ENCODE measurements at regions not wholly inside any gene's neighbourhood (a gene's known extent, or its start where the extent isn't known, plus 50 kb on each side); places are given as distances from the start of the nearest gene placed in this dataset.

- no peak for TF ChIP-seq CTCF (conservative IDR thresholded peaks at IDR 0.05; ENCODE audit: low read depth, low read length)
- no peak overlapping the region for H3K4me3 ChIP-seq (ENCODE audit: low read depth, low read length)
- DNase-seq (ENCODE audit: low read depth) = no peak
Observed at GRCh38 chr5:116696366-116696765, 121.7 kb upstream of the SEMA6A start.

- no peak overlapping the region for H3K4me3 ChIP-seq (ENCODE audit: low read depth, low read length)
- TF ChIP-seq CTCF (conservative IDR thresholded peaks at IDR 0.05; ENCODE audit: low read depth, low read length) = no peak
- DNase-seq (ENCODE audit: low read depth) = no peak
Observed at GRCh38 chr5:116695681-116696080, 121.1 kb upstream of the SEMA6A start.

- H3K4me3 ChIP-seq (ENCODE audit: low read depth, low read length) = no peak overlapping the region
- no peak for DNase-seq (ENCODE audit: low read depth)
- TF ChIP-seq CTCF (conservative IDR thresholded peaks at IDR 0.05; ENCODE audit: low read depth, low read length) = no peak
Observed at GRCh38 chr5:116686438-116686837, 111.8 kb upstream of the SEMA6A start.

- no peak overlapping the region for H3K4me3 ChIP-seq (ENCODE audit: low read depth, low read length)
- no peak for TF ChIP-seq CTCF (conservative IDR thresholded peaks at IDR 0.05; ENCODE audit: low read depth, low read length)
- DNase-seq (ENCODE audit: low read depth) = no peak
Observed at GRCh38 chr5:116685931-116686330, 111.3 kb upstream of the SEMA6A start.

GRCh38 chr5:116685069-116685468 lies 110.4 kb upstream of the SEMA6A start:
- no peak for DNase-seq (ENCODE audit: low read depth)
- TF ChIP-seq CTCF (conservative IDR thresholded peaks at IDR 0.05; ENCODE audit: low read depth, low read length) = no peak

GRCh38 chr5:116681334-116682013 lies 106.9 kb upstream of the SEMA6A start:
- no peak for TF ChIP-seq CTCF (conservative IDR thresholded peaks at IDR 0.05; ENCODE audit: low read depth, low read length)
- no peak overlapping the region for H3K4me3 ChIP-seq (ENCODE audit: low read depth, low read length)
- peak; percentile 30 for DNase-seq (ENCODE audit: low read depth)

More at GRCh38 chr5:116685069-116685468, 110.4 kb upstream of the SEMA6A start:
- H3K4me3 ChIP-seq (ENCODE audit: low read depth, low read length) = no peak overlapping the region

GRCh38 chr5:116675626-116675910 lies 100.9 kb upstream of the SEMA6A start:
- no peak for TF ChIP-seq CTCF (conservative IDR thresholded peaks at IDR 0.05; ENCODE audit: low read depth, low read length)

More at GRCh38 chr5:116675626-116675910, 100.9 kb upstream of the SEMA6A start:
- DNase-seq (ENCODE audit: low read depth) = no peak
- no peak overlapping the region for H3K4me3 ChIP-seq (ENCODE audit: low read depth, low read length)
